HUES48 (cell line): ENCODE measurements at regions not wholly inside any gene's neighbourhood (a gene's known extent, or its start where the extent isn't known, plus 50 kb on each side); places are given as distances from the start of the nearest gene placed in this dataset.

ENCODE experiments used
- H3K27ac ChIP-seq: one replicate; pipeline ENCODE4 v1.7.0; 2013; ENCODE audit warnings: low read depth, low read length, inconsistent platforms
- H3K27me3 ChIP-seq: 2 replicates; pipeline ENCODE4 v1.6.1; 2013; ENCODE audit warnings: mild to moderate bottlenecking, low read length; ENCODE audit not compliant: control insufficient read depth, insufficient read depth
- H3K36me3 ChIP-seq: 2 replicates; pipeline ENCODE4 v1.6.1; 2013; ENCODE audit warnings: low read length; ENCODE audit not compliant: control insufficient read depth, insufficient read depth
- H3K4me1 ChIP-seq: 2 replicates; pipeline ENCODE4 v1.6.1; 2013; ENCODE audit warnings: mild to moderate bottlenecking, low read length; ENCODE audit not compliant: control insufficient read depth, insufficient read depth
- H3K4me3 ChIP-seq: 2 replicates; pipeline ENCODE4 v1.5.1; 2013; ENCODE audit warnings: mild to moderate bottlenecking, low read depth, low read length
- H3K9ac ChIP-seq: 2 replicates; pipeline ENCODE4 v1.6.1; 2013; ENCODE audit warnings: mild to moderate bottlenecking, low read depth, low read length, moderate library complexity
- H3K9me3 ChIP-seq: 2 replicates; pipeline ENCODE4 v1.6.1; 2013; ENCODE audit warnings: low read length; ENCODE audit not compliant: control insufficient read depth, insufficient read depth

DNA sequence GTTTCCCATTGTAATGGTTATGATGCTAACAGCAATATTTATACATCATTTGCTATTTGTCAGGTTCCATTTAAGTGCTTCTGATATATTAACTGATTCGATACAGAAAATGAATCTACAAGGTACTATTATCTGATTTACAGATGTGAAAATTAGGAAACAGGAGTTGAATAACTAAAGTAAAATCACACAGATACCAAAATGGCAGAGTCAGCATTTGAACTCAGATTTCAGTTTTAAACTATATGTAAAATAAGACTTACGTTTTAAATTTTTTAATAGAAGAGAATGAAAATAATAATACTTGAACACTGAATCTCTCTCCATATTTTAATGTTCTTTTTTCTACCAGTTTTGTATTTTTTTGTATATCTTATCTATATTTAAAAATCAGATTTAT lies 313.2 kb downstream of the MDFIC start:
- H3K27ac ChIP-seq, result no peak overlapping the region

GRCh38 chr7:115233809-115234208 lies 311.9 kb downstream of the MDFIC start:
- Histone ChIP-seq H3K36me3 (no peaks in the 10 kb centered on the region), H3K27ac (no peak overlapping the region), H3K4me1 (no peaks in the 10 kb centered on the region; the same call in 1 of the 2 replicates), H3K27me3 (peaks cover 40% of the 10 kb centered on the region), H3K9me3 (no peaks in the 10 kb centered on the region), H3K4me3 (no peak overlapping the region), H3K9ac (no peak overlapping the region)

More for the DNA sequence above, 313.2 kb downstream of the MDFIC start:
- Histone ChIP-seq H3K4me3 (no peak overlapping the region), H3K4me1 (no peaks in the 10 kb centered on the region; the same call in 1 of the 2 replicates), H3K9ac (no peak overlapping the region), H3K36me3 (no peaks in the 10 kb centered on the region), H3K9me3 (no peaks in the 10 kb centered on the region), H3K27me3 (peaks cover 28% of the 10 kb centered on the region)

DNA sequence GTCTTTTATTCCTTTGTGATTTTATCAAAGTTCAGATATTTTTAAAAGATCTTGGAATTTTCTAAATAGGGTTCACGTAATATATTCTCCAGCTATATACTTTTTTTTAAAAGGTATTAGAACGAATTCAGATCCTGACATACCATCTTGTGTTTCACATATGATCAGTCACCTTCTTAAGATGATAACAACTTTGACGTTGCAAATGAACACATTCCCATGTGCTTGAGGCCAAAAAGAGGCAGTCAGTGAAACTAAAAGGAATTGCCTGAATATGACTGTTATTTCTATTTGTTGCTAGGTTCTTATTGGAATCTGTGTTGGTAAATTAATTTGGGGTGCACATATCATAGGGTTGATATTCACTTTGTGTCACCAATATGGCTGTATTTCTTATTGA lies 310.1 kb downstream of the MDFIC start:
- H3K27ac ChIP-seq, result no peak overlapping the region
- peaks cover 2% of the 10 kb centered on the region; the same call in 1 of the 2 replicates for H3K4me1 ChIP-seq
- H3K9me3 ChIP-seq, result no peaks in the 10 kb centered on the region
- H3K9ac ChIP-seq, result no peak overlapping the region
- peaks cover 58% of the 10 kb centered on the region for H3K27me3 ChIP-seq
- no peak overlapping the region for H3K4me3 ChIP-seq
- no peaks in the 10 kb centered on the region for H3K36me3 ChIP-seq

DNA sequence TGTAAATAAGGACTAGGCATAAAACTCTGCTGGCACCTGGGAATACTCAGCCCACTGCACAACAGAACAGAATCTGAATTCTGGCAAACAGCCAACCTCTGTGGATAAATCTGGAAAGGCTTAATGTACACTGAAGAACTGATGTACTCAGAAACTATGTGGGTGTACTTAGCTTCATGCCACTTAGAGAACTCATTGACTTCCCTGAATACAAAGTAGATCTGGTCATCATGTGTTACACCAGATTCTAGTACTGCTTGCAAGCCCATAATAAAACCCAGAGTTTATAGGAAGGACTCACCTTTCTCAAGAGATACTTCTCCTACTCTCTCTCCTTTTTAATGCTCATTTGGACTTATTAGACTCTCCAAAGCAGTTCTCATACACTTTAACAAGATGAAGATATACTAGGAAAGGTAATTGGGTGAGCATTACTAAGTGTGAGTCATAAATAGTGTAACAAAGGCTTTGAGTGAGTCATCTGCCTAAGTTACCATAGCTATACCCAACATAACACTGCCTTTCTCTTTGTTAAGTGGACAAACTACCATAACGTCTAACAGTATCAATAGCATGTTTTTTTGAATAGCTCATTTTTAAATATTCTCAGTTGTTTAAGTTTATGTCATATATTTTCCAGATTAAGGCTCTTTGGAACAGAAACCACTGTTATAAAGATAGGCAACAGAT lies 309.1 kb downstream of the MDFIC start:
- peak overlapping the region; percentile 70 for H3K27ac ChIP-seq
- H3K9me3 ChIP-seq, result no peaks in the 10 kb centered on the region
- peaks cover 65% of the 10 kb centered on the region for H3K27me3 ChIP-seq
- peaks cover 4% of the 10 kb centered on the region for H3K4me1 ChIP-seq
- H3K36me3 ChIP-seq, result no peaks in the 10 kb centered on the region
- no peak overlapping the region for H3K9ac ChIP-seq
- no peak overlapping the region for H3K4me3 ChIP-seq

- H3K36me3 ChIP-seq, result no peaks in the 10 kb centered on the region
- no peaks in the 10 kb centered on the region for H3K9me3 ChIP-seq
- H3K4me1 ChIP-seq, result peaks cover 18% of the 10 kb centered on the region
- H3K27me3 ChIP-seq, result peaks cover 80% of the 10 kb centered on the region
- H3K27ac ChIP-seq, result no peak overlapping the region
- no peak overlapping the region for H3K4me3 ChIP-seq
- no peak overlapping the region for H3K9ac ChIP-seq
Observed at GRCh38 chr7:115229401-115230105, 307.7 kb downstream of the MDFIC start.

GRCh38 chr7:115227473-115228235 lies 305.8 kb downstream of the MDFIC start:
- no peaks in the 10 kb centered on the region for H3K9me3 ChIP-seq
- H3K36me3 ChIP-seq, result no peaks in the 10 kb centered on the region
- H3K4me1 ChIP-seq, result peaks cover 18% of the 10 kb centered on the region
- no peak overlapping the region for H3K9ac ChIP-seq
- H3K27ac ChIP-seq, result no peak overlapping the region
- peaks cover 97% of the 10 kb centered on the region for H3K27me3 ChIP-seq
- H3K4me3 ChIP-seq, result no peak overlapping the region

DNA sequence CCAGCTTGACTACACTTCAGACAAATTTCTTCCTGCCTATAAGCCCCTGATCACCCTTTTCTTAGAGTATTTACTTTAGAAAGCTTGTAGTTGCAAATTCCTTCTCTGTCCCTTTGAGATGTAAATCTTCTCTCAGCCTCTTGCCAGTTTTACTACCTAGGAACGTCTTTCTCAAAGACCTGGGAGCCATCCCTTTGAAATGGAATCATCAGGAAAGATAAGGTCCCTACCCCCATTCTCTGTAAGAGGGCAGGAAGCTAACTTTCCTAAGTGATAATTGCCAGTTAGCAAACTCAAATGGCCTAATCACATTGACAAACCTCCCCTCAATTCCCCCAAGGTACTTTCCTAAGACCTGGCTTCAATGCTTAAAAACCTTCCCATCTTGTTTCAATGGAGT lies 304.5 kb downstream of the MDFIC start:
- Histone ChIP-seq H3K9ac (no peak overlapping the region), H3K27ac (peak overlapping the region; percentile 79), H3K36me3 (no peaks in the 10 kb centered on the region), H3K4me3 (no peak overlapping the region), H3K9me3 (no peaks in the 10 kb centered on the region), H3K4me1 (peaks cover 18% of the 10 kb centered on the region), H3K27me3 (peaks cover 96% of the 10 kb centered on the region)

DNA sequence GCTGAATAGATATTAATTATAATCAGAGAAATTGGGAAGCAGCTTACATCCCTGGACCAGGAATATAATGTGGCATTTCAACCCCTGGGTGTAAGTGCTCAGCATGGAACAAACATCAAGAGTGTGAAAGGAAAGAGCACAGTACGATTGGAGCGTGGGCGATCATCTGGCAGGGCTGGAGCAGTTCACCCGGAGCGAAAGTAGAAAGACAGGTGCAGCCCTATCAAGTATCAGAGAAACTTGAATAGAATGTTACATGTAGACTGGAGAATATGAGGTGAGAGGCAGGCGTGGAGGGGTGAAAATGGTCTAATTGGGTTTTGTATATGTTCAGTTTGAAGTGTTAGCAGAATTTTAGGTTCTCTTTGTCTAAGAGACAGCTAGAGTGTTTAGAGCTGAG lies 303.0 kb downstream of the MDFIC start:
- H3K36me3 ChIP-seq, result no peaks in the 10 kb centered on the region
- peaks cover 18% of the 10 kb centered on the region for H3K4me1 ChIP-seq
- no peaks in the 10 kb centered on the region for H3K9me3 ChIP-seq
- H3K27ac ChIP-seq, result no peak overlapping the region
- no peak overlapping the region for H3K9ac ChIP-seq
- H3K27me3 ChIP-seq, result peaks cover 94% of the 10 kb centered on the region
- H3K4me3 ChIP-seq, result no peak overlapping the region

GRCh38 chr7:115223959-115224358 lies 302.1 kb downstream of the MDFIC start:
- peaks cover 92% of the 10 kb centered on the region for H3K27me3 ChIP-seq
- H3K9ac ChIP-seq, result no peak overlapping the region
- H3K4me1 ChIP-seq, result peaks cover 18% of the 10 kb centered on the region
- H3K36me3 ChIP-seq, result no peaks in the 10 kb centered on the region
- no peak overlapping the region for H3K27ac ChIP-seq
- no peak overlapping the region for H3K4me3 ChIP-seq
- H3K9me3 ChIP-seq, result no peaks in the 10 kb centered on the region

DNA sequence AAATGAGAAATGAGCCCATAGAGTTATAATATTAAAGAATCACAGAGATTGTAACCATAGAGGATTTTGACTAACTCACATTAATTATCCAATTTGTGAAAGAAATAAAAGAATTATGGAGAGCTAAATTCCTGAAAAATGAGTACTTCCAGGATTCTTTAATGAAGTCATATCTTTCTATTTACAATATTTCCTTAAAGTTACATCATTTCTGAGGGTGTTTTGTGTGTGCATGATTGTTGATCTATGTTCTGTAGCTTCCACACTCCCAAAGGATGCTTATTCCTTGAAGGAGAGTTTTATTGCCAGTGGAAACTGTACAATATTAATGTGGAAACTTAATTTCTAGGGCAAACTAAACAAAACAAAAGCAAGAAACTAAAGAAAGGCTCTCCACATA lies 299.6 kb downstream of the MDFIC start:
- Histone ChIP-seq H3K9me3 (no peaks in the 10 kb centered on the region), H3K27ac (no peak overlapping the region), H3K9ac (no peak overlapping the region), H3K27me3 (peaks cover 71% of the 10 kb centered on the region), H3K4me1 (peaks cover 15% of the 10 kb centered on the region), H3K4me3 (no peak overlapping the region), H3K36me3 (no peaks in the 10 kb centered on the region)

DNA sequence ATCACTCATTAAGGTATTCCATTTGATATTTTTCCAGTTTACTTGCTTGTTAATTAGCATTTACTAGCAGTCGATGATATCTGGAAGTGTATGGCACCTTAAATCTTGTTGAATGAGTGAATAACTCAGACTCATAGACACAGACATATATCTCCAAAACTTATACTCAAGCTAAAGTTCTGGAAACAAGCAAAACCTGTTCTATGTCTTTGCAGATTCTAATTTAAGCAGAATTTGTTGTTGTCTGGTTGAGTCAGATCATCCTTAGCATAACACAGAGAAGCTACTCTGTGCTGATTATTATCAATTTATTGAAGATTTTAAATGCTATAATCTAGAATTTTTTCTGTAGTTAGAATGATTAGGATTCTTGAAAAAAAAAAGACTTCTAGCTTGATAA lies 296.2 kb downstream of the MDFIC start:
- H3K4me3 ChIP-seq, result no peak overlapping the region
- H3K4me1 ChIP-seq, result no peaks in the 10 kb centered on the region
- no peaks in the 10 kb centered on the region for H3K9me3 ChIP-seq
- H3K36me3 ChIP-seq, result no peaks in the 10 kb centered on the region
- no peak overlapping the region for H3K27ac ChIP-seq
- peaks cover 40% of the 10 kb centered on the region for H3K27me3 ChIP-seq
- H3K9ac ChIP-seq, result no peak overlapping the region
